Hematopoietic multipotent progenitor cell treated with erythropoietin and hydrocortisone succinate and interleukin-3 and kit ligand, for 17 days (in vitro differentiated cells): ENCODE measurements at regions not wholly inside any gene's neighbourhood (a gene's known extent, or its start where the extent isn't known, plus 50 kb on each side); places are given as distances from the start of the nearest gene placed in this dataset.
"Not testable (repeated sequence)": the region's sequence is repeated elsewhere in the genome, so short reads cannot be mapped to it uniquely, and the experiment has no call there.

ENCODE experiments used
- DNase-seq: peaks from one replicate; pipeline ENCODE4 v3.0.0-alpha.2; 2015; ENCODE audit warnings: low spot score

DNA sequence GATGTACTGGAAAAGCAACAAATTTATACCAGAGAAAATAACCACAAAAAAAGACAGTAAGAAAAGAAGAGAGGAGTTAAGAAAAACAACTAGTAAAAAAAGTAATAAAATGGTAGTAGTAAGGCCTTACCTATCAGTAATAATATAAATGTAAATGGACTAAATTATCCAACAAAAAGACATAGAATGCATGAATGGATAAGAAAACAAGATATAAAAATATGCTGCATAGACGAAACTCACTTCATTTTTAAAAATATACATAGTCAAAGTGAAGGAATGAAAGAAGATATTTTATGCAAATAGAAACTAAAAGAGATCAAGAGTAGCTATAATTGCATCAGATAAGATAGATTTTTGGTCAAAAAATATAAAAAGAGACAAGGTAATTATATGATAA lies 739.1 kb downstream of the DNAJB9 start:
- DNase-seq = no peak

DNA sequence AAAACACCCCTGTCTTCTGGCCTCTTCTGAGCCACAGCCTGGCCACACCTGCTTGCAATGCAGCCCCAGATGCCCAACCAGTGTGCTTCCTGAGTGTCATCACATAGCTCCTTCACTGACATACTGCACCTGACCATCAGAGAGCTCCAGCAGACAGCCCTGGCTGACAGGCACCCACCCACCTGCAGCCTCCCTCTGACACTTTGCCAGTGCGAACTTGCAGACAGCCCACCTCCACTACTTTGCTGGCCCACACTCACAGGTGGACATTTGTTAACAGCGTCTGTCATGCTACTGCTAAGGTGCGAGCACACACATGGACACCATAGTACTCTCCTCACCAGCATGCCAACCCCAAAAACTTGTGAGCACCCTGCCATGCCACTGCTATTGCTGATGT lies 740.1 kb downstream of the DNAJB9 start:
- no peak for DNase-seq

DNA sequence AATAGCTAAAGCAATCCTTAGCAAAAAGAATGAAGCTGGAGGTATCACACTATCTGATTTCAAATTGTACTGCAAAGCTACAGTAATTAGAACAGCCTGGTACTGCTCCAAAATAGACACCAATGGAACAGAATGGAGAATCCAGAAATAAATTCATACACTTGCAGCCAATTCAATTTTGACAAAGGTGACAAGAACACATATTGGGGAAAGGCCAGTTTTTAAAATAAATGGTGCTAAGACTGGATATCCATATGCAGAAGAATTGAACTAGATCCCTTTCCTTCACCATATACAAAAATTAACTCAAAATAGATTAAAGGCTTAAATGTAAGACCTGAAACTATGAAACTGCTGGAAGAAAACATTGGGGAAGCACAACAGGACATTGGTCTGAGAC lies 748.5 kb downstream of the DNAJB9 start:
- no peak for DNase-seq

DNA sequence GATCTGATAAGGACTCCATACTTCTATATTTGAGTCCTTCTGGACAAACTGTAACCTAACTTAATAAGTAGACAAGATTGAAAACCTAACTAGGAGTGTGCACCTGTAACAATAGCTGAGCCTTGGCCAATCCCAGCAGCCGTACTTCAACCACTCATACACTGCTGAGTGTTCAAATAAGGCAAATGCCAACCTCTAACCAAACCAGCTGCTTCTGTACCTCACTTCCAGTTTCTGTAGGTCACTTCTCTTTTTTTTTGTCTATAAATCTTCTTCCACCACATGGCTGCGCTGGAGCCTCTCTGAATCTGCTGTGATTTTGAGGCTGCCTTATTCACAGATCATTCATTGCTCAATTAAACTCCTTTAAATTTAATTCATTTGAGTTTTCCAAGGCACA lies 753.2 kb downstream of the DNAJB9 start:
- DNase-seq = no peak

DNA sequence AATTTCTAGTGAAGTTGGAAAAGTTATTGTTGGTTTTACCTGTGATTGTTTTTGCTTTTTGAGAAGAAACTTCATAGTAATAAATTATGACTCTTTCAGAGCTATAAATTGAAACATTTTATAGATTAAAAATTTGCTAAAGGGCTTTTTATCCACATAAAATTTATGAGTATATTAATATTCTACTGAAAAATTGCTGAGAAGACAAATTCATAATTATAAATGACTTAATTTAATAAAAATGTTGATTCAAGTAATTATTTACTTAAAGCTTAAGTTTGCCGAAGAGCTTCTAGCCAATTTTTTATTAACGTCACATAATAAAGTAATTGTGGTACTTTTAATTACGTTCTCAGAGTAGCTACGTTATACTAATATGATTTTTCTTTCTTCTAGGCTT lies 761.7 kb downstream of the DNAJB9 start:
- DNase-seq = no peak

DNA sequence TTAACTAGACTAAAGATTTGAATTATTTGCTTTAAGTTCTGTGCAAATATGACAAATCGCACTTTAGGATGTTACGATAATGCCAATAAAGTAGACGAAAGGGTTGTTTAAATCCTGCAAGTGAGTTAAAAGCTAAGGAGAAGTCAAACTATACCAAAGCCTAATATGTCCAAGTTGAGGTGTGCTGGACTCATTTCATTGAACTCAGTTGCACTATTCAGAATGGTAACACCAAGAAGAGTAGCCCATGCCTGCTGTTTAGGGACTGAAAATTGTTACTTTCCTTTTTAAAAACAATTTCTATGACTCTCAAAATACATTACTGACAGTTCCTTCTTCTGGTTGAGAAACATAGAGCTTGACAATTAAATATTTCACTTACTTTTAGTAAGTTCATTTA lies 766.3 kb downstream of the DNAJB9 start:
- DNase-seq = no peak

DNA sequence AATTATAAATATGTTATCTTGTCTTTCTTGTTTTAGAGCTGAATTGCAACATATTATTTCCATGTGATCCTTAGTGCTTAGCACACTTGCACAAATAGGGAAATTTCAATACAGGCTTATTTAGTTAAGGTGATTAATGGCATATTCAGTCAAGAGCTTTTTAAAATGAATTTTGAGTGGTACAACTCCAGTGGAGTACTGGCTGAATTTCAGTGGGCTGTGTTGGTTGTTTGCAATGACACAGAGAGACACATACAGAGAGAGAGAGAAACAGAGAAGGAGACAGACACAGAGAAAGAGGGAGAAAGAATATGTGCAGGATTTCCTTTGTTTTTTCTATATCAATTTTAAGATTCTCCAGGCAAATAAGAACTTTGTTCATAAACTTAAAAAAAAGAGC lies 766.9 kb downstream of the DNAJB9 start:
- DNase-seq = no peak

DNA sequence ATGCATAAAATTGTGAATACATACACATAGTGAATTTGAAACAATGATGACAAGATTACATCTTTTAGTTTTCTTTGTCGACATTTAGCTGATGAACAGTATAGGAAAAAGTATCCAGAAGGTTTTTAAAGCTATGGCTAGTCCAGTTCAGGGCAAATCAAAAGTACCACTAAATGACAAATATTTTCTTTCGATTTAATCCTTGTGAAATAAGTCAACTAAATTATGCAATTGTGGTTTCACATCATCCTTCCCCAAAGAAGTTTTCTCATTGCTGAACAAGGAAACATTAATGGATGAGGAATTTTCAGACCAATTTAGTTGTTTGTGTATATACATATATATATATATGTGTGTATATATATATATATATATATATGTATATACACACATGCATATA lies 774.0 kb downstream of the DNAJB9 start:
- no peak for DNase-seq

DNA sequence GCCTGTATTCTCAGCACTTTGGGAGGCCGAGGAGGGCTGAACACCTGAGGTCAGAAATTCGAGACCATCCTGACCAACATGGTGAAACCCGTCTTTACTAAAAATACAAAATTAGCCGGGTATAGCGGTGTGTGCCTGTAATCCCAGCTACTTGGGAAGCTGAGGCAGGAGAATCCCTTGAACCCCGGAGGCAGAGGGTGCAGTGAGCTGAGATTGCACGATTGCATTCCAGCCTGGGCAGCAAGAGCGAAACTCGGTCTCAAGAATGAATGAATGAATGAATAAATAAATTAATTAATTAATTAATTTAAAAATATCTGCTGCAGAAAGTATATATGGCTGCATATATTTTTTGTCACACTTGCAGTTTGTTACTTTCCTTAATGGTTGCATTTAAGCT lies 781.8 kb downstream of the DNAJB9 start:
- no peak for DNase-seq

DNA sequence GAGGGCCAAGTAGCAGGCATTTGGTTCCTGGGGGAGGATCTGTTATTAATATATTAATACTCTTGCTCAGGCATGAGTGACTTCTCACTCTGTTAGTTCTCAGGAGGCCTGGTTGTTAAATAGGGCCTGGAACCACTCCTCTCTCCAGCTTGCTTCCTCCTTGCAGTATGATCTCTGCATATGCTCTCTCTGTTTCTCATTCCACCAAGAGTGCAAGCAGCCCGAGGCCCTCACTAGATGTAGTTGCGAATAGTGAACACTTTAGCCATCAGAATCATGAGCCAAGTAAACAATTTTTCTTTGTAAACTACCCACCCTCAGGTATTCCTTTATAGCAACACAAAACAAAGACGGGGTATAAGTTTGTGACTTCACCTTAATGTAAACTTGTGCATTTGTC lies 784.3 kb downstream of the DNAJB9 start:
- no peak for DNase-seq

DNA sequence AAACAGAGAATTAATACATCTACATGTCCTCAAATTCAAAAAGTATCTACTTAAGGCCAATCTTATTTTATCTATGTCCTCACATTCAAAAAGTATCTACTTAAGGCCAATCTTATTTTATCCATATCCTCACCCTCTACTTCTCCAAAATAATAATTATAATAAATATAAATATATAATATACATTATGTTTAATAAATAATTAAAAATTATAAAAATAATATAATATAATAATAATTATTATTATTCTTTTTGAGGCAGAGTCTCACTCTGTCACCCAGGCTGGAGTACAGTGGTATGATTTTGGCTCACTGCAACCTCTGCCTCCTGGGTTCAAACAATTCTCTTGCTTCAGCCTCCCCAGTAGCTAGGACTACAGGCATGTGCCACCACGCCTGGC lies 784.9 kb downstream of the DNAJB9 start:
- no peak for DNase-seq

DNA sequence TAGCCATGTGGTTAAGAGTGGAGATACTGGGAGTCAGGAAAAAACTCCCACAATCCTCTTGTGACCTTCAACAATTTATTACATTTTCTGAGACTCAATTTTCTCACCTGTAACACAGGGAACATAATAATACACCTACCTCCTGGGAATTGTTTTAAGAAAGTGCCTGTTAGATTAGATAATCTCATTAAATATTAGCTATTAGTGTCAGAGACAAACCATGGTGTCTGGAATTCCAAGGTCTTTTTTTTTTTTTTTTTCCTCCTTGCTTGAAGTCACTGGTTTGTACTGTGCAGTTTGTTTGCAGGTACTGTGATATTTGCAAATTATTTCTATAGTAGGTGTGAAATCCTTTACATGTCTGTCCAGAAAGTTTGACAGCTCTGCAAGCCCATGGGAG lies 806.1 kb downstream of the DNAJB9 start:
- no peak for DNase-seq

DNA sequence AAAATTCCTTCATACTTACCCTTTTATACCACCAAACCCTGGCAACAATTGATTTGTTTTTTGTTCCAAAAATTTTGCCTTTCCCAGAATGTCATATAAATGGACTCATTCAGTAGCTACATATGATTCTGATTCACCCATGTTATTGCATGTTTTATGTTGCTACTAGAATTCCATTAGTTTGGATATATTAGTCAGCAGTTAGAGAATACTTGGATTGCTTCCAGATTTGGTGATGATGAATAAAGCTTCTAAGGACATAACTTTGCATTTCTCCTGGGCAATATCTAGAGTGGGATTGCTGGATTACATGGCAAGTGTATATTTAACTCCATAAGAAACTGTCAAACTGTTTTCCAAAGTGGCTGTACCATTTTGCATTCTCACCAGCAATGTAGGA lies 806.9 kb downstream of the DNAJB9 start:
- DNase-seq = no peak

DNA sequence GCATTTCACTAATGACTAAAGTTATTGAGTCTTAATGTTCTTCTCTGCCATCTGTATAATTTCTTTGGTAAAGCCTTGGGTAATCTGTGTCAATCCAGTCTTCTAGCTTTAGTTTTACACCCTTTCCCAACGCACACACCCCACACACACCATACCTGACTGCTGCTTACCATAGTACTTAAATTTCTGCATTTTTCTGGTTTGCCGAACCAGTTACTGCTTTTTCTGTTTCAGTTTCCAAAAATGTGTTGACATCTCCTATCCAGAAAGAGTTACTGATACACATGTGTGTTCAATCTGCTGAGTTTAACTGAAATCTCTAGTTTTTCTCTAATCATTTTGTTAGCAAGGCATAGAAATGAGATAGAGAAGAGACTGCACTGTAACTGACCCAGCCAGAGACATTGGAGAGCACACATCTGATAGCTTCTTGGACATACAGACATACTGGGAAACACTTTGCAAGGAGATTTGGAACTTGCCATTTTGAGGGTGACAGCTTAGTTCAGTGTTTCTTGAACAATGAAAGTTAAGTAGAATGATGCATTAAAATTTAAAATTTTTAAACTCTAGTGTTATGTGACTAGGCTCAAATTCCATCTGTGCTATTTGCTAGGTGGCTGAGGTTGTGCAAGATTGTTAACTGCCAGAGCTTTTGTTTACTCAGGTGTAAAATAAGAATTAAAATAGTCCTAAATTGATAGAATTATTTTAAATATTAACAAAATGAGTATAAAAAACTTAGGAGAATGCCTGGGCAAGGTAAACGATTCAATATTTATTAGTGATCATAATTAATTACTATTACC lies 807.6 kb downstream of the DNAJB9 start:
- DNase-seq = no peak

DNA sequence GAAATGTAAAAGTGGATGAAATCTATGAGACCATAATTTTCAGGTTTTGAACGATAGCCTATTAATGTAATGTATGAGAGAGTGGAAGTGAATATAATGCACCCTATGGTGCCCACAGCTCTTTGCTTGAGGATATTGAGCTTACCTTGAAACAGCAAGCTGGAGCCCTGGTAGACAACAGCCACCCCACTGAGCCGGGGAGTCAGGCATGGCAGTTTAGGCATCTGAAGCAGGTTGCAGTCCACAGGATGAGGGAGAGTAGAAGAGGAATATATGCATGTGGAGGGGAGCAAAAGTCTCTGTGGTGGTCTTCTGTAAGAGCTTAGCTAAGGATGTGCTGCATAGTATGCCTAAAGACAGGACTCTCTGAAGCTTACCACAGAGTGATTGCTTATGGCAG lies 817.3 kb downstream of the DNAJB9 start:
- DNase-seq = no peak

DNA sequence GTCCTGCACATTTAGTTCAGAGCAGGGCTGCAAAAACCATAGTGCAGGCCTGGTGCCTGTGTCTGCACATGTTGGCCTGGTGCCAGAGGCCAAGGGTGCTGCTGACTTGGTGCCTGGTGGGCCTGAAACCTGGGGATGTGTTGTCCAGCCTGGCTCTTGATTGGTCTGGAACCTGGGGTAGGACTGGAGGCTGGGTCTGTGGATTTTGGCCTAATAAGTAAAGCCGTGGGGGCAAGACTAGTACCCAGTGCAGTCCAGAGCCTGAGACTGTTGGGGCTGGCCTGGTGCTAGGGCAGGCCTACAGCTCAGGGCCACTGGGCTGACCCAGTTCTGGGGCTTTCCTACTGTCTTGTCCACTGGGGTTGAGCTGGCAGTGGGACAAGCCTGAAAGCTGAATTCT lies 817.9 kb downstream of the DNAJB9 start:
- no peak for DNase-seq

DNA sequence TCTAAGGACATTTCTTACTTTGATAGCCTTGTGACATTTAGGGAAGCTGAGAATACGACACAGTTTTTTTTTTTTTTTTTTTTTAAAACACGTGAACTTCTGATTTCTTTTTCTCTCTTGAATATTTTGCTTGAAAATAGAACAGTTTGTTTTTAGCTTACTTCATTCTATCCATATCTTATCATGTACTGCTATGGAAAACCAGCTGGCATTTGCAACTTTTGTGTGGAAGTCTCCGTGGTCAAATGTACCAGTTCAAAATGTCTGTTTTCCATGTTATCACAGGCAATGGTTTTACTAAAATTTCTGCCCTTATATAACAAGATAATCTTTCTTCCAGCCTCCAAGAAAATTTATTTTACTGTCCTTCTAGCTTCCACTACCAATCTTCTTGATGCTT lies 821.6 kb downstream of the DNAJB9 start:
- no peak for DNase-seq

DNA sequence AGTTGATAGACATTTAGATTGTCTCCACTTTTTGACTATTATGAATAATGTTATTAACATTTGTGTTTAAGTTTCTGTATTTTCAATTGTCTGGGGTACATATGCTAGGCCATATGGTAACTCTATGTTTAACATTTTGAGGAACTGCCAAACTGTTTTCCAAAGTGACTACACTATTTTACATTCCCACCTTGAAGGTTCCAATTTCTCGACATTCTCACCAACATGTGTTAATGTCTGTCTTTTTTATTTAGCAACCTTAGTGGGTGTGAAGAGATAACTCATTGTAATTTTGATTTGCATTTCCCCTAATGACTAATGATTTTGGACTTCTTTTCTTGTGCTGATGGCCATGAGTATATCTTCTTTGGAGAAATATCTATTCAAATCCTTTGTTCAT lies 832.4 kb downstream of the DNAJB9 start:
- DNase-seq = no peak

DNA sequence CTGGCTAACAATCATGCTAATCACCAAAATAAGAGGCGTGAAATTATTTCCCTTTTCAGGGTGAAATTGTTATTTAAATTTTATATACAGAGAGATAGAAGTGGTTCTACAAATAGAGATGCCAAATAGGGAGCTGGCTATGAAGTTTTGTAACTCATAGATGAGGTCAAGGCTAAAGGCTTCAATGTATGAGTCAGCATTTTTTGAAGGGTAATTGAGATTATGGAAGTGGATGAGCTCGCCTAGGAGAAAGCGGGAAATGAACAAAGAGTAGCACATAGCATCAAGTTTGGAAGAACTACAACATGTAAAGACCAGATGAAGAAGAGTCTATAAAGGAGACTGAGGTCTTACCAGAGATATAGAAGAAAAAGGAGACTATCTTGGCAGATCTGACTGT lies 838.1 kb downstream of the DNAJB9 start:
- DNase-seq = no peak

DNA sequence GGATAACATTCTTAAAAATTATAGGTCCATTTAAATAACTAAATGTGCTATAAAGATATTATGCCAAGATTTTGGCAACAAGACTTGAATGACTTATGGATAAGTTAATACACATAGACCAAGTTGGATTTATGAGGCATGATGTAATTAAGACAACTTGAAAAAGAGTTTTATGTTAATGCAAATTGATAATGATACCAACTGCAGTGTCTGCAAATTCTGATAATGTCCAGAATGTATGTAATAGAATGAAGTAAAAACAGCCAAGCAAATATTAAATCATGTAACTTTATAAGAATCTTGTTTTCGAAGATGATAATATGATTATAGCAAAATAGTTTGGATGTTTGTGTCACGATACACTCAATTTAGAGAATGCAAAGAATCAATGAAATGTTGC lies 868.3 kb downstream of the DNAJB9 start:
- DNase-seq = no peak

DNA sequence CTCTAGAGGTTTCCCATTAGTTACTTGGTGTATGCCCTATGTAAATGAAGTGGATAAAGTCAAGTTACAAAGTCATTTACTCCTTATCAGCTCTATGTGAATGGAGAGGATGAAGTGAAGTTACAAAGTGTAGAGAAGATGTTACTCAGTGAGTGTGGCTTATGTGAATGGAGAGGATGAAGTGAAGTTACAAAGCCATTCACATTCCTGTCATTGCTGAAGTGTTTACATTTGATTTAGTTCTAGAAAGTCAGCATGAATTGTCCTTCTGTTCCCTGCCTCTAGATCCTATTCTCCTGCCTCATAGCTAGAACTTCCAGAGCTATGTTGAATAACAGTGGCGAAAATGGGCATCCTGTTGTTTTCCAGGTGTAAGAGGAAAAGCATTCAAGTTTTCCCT lies 880.1 kb downstream of the DNAJB9 start:
- no peak for DNase-seq

DNA sequence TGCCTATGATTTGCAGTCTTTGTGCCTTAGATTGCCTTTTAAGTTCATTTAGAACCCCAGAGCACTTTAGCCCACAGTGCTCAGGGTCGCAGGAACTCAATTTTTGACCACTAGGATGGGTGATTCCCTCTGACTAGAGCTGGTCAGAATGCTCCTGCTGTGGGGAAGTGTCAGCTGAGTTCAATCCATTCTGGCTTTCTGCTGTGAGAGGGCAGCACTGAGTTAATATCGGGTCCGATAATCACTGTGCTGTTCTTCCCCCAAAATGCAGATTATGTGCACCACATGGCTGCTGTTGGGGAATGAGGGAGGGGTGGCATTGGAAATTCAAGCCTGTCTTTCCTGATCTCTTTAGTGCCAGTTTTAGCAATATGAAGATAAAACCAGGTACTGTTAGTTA lies 886.4 kb downstream of the DNAJB9 start:
- DNase-seq = no peak

DNA sequence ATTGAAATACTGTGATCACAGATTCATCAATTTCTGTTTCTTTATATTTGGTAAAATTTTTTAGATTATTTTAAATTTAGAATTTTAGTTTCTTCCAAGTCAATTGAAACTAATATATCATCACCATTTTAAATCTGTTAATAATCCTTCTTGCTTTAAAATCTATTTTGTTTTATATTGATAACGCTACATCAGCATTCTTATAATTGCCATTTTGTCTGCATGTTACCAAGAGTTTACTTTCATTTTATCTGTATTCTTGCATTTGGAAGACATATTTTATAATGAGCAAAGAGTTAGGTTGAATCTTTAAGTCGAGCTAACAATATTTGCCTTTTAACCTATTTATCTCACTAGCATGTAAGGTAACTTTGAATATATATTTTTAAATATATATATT lies 890.6 kb downstream of the DNAJB9 start:
- DNase-seq = no peak

DNA sequence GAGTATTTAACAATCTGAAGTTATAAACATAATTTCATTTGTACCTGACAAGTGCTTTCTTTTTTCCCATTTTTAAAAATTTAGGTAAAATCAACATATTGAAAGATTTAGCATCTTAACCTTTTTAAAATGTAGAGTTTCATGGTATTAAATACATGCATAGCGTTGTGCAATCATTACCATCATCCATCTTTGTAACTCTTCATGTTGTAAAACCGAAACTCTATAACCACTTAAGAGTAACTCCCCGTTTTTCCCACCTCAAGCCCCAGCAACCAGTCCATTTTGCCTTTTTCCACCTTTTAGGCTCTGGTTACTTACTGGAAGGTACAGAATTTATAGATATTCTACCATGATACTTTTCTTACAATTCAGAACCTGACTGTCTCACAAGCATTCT lies 892.5 kb downstream of the DNAJB9 start:
- DNase-seq = no peak

DNA sequence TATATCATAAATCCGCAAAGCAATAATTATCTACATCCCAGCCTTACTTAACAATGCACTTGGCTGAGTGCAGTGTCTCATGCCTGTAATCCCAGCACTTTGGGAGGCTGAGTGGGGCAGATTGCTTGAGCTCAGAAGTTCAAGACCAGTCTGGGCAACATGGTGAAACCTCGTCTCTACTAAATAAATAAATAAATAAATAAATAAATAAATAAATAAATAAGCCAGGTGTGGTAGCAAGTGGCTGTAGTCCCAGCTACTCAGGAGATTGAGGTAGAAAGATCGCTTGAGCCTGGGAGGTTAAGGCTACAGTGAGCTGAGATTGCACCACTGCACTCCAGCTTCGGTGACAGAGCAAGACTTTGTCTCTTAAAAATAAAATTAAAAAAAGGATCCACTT lies 898.1 kb downstream of the DNAJB9 start:
- not testable (repeated sequence) for DNase-seq
